HCT116 (cell line): ENCODE measurements at regions not wholly inside any gene's neighbourhood (a gene's known extent, or its start where the extent isn't known, plus 50 kb on each side); places are given as distances from the start of the nearest gene placed in this dataset.
"Not testable (repeated sequence)": the region's sequence is repeated elsewhere in the genome, so short reads cannot be mapped to it uniquely, and the experiment has no call there.

Source experiments
- ATAC-seq: fragments of 200-7000 bp; cut with Tn5 transposase; 2 replicates; pipeline ENCODE4 v1.9.1; 2020; ENCODE audit warnings: mild to moderate bottlenecking, moderate library complexity
- BruUV-seq: library from RNA; stranded (reverse); fragments of 400-500 nt; replicated peaks from 2 replicates; lab custom pipeline; 2021; lab: Mats Ljungman, UMichigan
- CTCF ChIA-PET: fragments of 300-600 bp; sonication (Branson Sonifier 250); formaldehyde crosslinking; loops from one replicate; lab custom pipeline; 2021; ENCODE audit warnings: antibody characterized with exemption; lab: Charles Lee
- POLR2A ChIA-PET: fragments of 300-600, 350-600 bp; sonication (Branson Sonifier 250); formaldehyde crosslinking; loops from one replicate; lab custom pipeline; 2021; ENCODE audit warnings: antibody characterized with exemption; lab: Charles Lee
- RAD21 ChIA-PET, 2 experiments: fragments of 300-600 bp; sonication (Branson Sonifier 250); formaldehyde crosslinking; loops; one replicate each; lab custom pipeline; 2023; ENCODE audit warnings: low total read pairs in 2 of 2; ENCODE audit not compliant: uncharacterized antibody in 2 of 2, unreplicated experiment in 2 of 2, low non-redundant PET in 1 of 2; lab: Charles Lee
- DNase-seq: peaks from one replicate; pipeline ENCODE4 v3.0.0-alpha.2; 2010; ENCODE audit warnings: low read depth, low spot score
- H2AFZ ChIP-seq: fragments of 200-600 bp; shearing (Covaris generic), sonication (generic); 2 replicates; pipeline ENCODE4 v1.6.1; 2017; ENCODE audit warnings: low read depth, mixed run types, mixed read lengths, antibody characterized with exemption, low read length; ENCODE audit not compliant: poor library complexity, severe bottlenecking
- H3K27ac ChIP-seq: 2 replicates; pipeline ENCODE4 v1.5.1; 2012; ENCODE audit warnings: low read depth, low read length
- H3K27me3 ChIP-seq: fragments of 200-600 bp; sonication (generic); 2 replicates; pipeline ENCODE4 v1.6.1; 2016; ENCODE audit warnings: mixed run types, low read length, mixed read lengths; ENCODE audit not compliant: insufficient read depth
- H3K36me3 ChIP-seq, 2 experiments: fragments of 200-500 bp in 1 of 2; fragments of 200-600 bp in 1 of 2; sonication (Bioruptor generic) in 1 of 2; sonication (generic) in 1 of 2; 2 replicates each; pipeline versions ENCODE4 v1.5.1 to v1.6.1; 2014 to 2016; ENCODE audit warnings: low read length in 2 of 2, inconsistent platforms in 1 of 2, mixed read lengths in 1 of 2, mixed run types in 1 of 2; ENCODE audit not compliant: insufficient read depth in 2 of 2, control insufficient read depth in 1 of 2
- H3K4me1 ChIP-seq, 2 experiments: fragments of 200-600 bp in 1 of 2; sonication (generic) in 1 of 2; 2 replicates each; pipeline versions ENCODE4 v1.5.1 to v1.6.1; 2012 to 2017; ENCODE audit warnings: low read length in 2 of 2, inconsistent platforms in 1 of 2, mild to moderate bottlenecking in 1 of 2, mixed read lengths in 1 of 2, mixed run types in 1 of 2, moderate library complexity in 1 of 2; ENCODE audit not compliant: insufficient read depth in 2 of 2, control insufficient read depth in 1 of 2
- H3K4me2 ChIP-seq: fragments of 200-600 bp; sonication (generic); 2 replicates; pipeline ENCODE4 v1.6.1; 2017; ENCODE audit warnings: mixed run types, low read length, mixed read lengths
- H3K4me3 ChIP-seq, 2 experiments: fragments of 200-600 bp in 1 of 2; sonication (generic) in 1 of 2; replicated peaks in 1 of 2; 2 replicates each; pipeline ENCODE4 v1.5.1; 2011 to 2016; ENCODE audit warnings: low read length in 2 of 2, control low read depth in 1 of 2, low read depth in 1 of 2, mild to moderate bottlenecking in 1 of 2, mixed read lengths in 1 of 2, mixed run types in 1 of 2
- H3K79me2 ChIP-seq: fragments of 200-600 bp; sonication (generic); 2 replicates; pipeline ENCODE4 v1.6.1; 2017; ENCODE audit warnings: mild to moderate bottlenecking, mixed run types, low read length, moderate library complexity, mixed read lengths; ENCODE audit not compliant: insufficient read depth
- H3K9ac ChIP-seq: fragments of 200-600 bp; sonication (generic); 2 replicates; pipeline ENCODE4 v1.6.1; 2016; ENCODE audit warnings: low read length, mixed read lengths
- H3K9me2 ChIP-seq: fragments of 200-600 bp; sonication (generic), shearing (Covaris generic); 2 replicates; pipeline ENCODE4 v1.6.1; 2017; ENCODE audit warnings: mixed run types, mild to moderate bottlenecking, moderate library complexity; ENCODE audit not compliant: insufficient read depth
- H3K9me3 ChIP-seq, 2 experiments: fragments of 200-500 bp in 1 of 2; fragments of 200-600 bp in 1 of 2; sonication (Bioruptor generic) in 1 of 2; sonication (generic) in 1 of 2; 2 replicates each; pipeline ENCODE4 v1.6.1; 2014 to 2017; ENCODE audit warnings: low read length in 2 of 2, mixed read lengths in 2 of 2, inconsistent platforms in 1 of 2, low read depth in 1 of 2, mild to moderate bottlenecking in 1 of 2, mixed run types in 1 of 2, moderate library complexity in 1 of 2; ENCODE audit not compliant: control insufficient read depth in 1 of 2, insufficient read depth in 1 of 2
- H4K20me1 ChIP-seq: fragments of 200-600 bp; sonication (generic), shearing (Covaris generic); 2 replicates; pipeline ENCODE4 v1.6.1; 2017; ENCODE audit warnings: mixed run types, mild to moderate bottlenecking, moderate library complexity; ENCODE audit not compliant: insufficient read depth
- CEBPB ChIP-seq: IDR thresholded peaks from 2 replicates; pipeline ENCODE4 v1.6.1; 2012; ENCODE audit warnings: low read depth
- EZH2 ChIP-seq: fragments of 200-600 bp; sonication (generic); IDR thresholded peaks from 2 replicates; pipeline ENCODE4 v1.6.1; 2017; ENCODE audit warnings: antibody characterized with exemption, mixed run types
- EZH2phosphoT487 ChIP-seq: fragments of 200-600 bp; IDR thresholded peaks from 2 replicates; pipeline ENCODE4 v1.6.1; 2018; ENCODE audit warnings: antibody characterized with exemption, borderline replicate concordance
- MAX ChIP-seq: IDR thresholded peaks from 2 replicates; pipeline ENCODE4 v1.6.1; 2012
- POLR2A ChIP-seq: IDR thresholded peaks from 2 replicates; pipeline ENCODE4 v1.7.0; 2011; ENCODE audit warnings: borderline replicate concordance; ENCODE audit not compliant: insufficient read depth, insufficient read length; ENCODE audit errors: extremely low read depth
- YY1 ChIP-seq: IDR thresholded peaks from 2 replicates; pipeline ENCODE4 v1.6.1; 2011; ENCODE audit warnings: low read length, low read depth, moderate library complexity, mild to moderate bottlenecking; ENCODE audit not compliant: insufficient replicate concordance; ENCODE audit errors: extremely low read depth
- ZFX ChIP-seq: fragments of 450-650 bp; IDR thresholded peaks from 2 replicates; pipeline ENCODE4 v1.6.1; 2017
- intact Hi-C: fragments of 100-400 bp; cut with micrococcal nuclease; formaldehyde crosslinking; loops from 2 replicates; pipeline ENCODE4 v1.10.0; 2022
- TF ChIP-seq, protein P1 (sequence below): IDR thresholded peaks from 2 replicates; pipeline ENCODE4 v1.6.1; 2011; ENCODE audit warnings: mild to moderate bottlenecking, low read length, moderate library complexity; ENCODE audit not compliant: insufficient replicate concordance; ENCODE audit errors: extremely low read depth

- TF ChIP-seq ZFX (no peak), YY1 (no peak), POLR2A (no peak), MAX (no peak), EZH2 (no peak), CEBPB (no peak), EZH2phosphoT487 (no peak)
- TF ChIP-seq, protein P1, sequence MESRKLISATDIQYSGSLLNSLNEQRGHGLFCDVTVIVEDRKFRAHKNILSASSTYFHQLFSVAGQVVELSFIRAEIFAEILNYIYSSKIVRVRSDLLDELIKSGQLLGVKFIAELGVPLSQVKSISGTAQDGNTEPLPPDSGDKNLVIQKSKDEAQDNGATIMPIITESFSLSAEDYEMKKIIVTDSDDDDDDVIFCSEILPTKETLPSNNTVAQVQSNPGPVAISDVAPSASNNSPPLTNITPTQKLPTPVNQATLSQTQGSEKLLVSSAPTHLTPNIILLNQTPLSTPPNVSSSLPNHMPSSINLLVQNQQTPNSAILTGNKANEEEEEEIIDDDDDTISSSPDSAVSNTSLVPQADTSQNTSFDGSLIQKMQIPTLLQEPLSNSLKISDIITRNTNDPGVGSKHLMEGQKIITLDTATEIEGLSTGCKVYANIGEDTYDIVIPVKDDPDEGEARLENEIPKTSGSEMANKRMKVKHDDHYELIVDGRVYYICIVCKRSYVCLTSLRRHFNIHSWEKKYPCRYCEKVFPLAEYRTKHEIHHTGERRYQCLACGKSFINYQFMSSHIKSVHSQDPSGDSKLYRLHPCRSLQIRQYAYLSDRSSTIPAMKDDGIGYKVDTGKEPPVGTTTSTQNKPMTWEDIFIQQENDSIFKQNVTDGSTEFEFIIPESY: no peak
- Histone ChIP-seq H3K4me3 (no peak overlapping the region), H3K9me3 (no peaks in the 10 kb centered on the region), H2AFZ (no peak overlapping the region), H3K27ac (no peak overlapping the region), H3K4me2 (no peak overlapping the region), H3K36me3 (no peaks in the 10 kb centered on the region), H3K27me3 (no peaks in the 10 kb centered on the region), H4K20me1 (no peaks in the 10 kb centered on the region), H3K4me1 (no peaks in the 10 kb centered on the region), H3K9ac (no peak overlapping the region), H3K79me2 (no peaks in the 10 kb centered on the region), H3K9me2 (no peaks in the 10 kb centered on the region)
- BruUV-seq: no TSS peak
- ChIA-PET POLR2A (no interaction called here), CTCF (no interaction called here), RAD21 (no interaction called here)
- DNase-seq (no peak), ATAC-seq (no peak)
- intact Hi-C loops: no loop called here
These were observed 435.0 kb downstream of the TMEM182 start for GRCh38 chr2:103196802-103197201.

DNA sequence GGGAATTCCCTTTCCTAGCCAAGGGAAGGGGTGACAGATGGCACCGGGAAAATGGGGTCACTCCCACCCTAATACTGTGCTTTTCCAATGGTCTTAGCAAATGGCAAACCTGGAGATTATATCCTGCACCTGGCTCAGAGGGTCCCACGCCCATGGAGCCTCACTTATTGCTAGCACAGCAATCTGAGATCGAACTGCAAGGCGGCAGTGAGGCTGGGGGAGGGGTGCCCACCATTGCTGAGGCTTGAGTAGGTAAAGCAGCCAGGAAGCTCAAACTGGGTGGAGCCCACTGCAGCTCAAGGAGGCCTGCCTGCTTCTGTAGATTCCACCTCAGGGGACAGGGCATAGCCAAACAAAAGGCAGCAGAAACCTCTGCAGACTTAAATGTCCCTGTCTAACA is 438.9 kb downstream of the TMEM182 start:
- CTCF ChIA-PET, H3K4me2 ChIP-seq, DNase-seq, ATAC-seq, H3K4me3 ChIP-seq, H3K9me2 ChIP-seq, BruUV-seq, POLR2A ChIA-PET, H3K36me3 ChIP-seq, H3K9ac ChIP-seq, H2AFZ ChIP-seq, H3K27me3 ChIP-seq, H3K27ac ChIP-seq, H3K79me2 ChIP-seq, H4K20me1 ChIP-seq, H3K4me1 ChIP-seq, H3K9me3 ChIP-seq, RAD21 ChIA-PET, intact Hi-C loops: not testable (repeated sequence)
